Thyroid gland (tissue), 4 donors: ENCODE measurements at regions not wholly inside any gene's neighbourhood (a gene's known extent, or its start where the extent isn't known, plus 50 kb on each side); places are given as distances from the start of the nearest gene placed in this dataset.

Experiments used
- DNase-seq, 2 donors: peaks; one replicate each; pipeline ENCODE4 v3.0.0-alpha.2; 2019
- H3K27ac ChIP-seq, 3 donors: fragments of 200-600 bp; sonication (generic); 1 replicate in 2 of 3; 2 replicates in 1 of 3; pipeline ENCODE4 v1.5.1; 2016 to 2019; ENCODE audit warnings: mild to moderate bottlenecking in 1 of 3, moderate library complexity in 1 of 3
- H3K27me3 ChIP-seq: fragments of 200-600 bp; sonication (generic); one replicate; pipeline ENCODE4 v1.5.1; 2019
- H3K36me3 ChIP-seq, 2 donors: fragments of 200-600 bp; sonication (generic); one replicate each; pipeline ENCODE4 v1.5.1; 2016 to 2019
- H3K4me1 ChIP-seq, 2 donors: fragments of 200-600 bp; sonication (generic); one replicate each; pipeline ENCODE4 v1.5.1; 2017 to 2019
- H3K4me3 ChIP-seq, 3 donors: fragments of 200-600 bp; sonication (generic); replicated peaks in 1 of 3; 1 replicate in 2 of 3; 2 replicates in 1 of 3; pipeline ENCODE4 v1.5.1; 2016; ENCODE audit warnings: mild to moderate bottlenecking in 1 of 3
- H3K9me3 ChIP-seq: fragments of 200-600 bp; sonication (generic); one replicate; pipeline ENCODE4 v1.5.1; 2017
- POLR2A ChIP-seq, 2 donors: fragments of 450-650 bp; IDR thresholded peaks; one replicate each; pipeline ENCODE4 v1.6.1; 2017; ENCODE audit warnings: antibody characterized with exemption in 2 of 2, mild to moderate bottlenecking in 2 of 2, moderate library complexity in 1 of 2
- WGBS, 2 donors: methylation state at CpG; one replicate each; pipeline ENCODE4 v1.1.5; 2017; 5-methylcytosine and 5-hydroxymethylcytosine counted together
- intact Hi-C: fragments of 100-400 bp; cut with DNase I; formaldehyde crosslinking; loops from one replicate; pipeline ENCODE4 v1.15.1; 2023
- TF ChIP-seq, protein P1 (sequence below), 6 experiments: fragments of 200-600 bp in 3 of 6; fragments of 450-650 bp in 3 of 6; sonication (generic) in 3 of 6; IDR thresholded peaks; one replicate each; pipeline ENCODE4 v1.5.1; 2016 to 2019; ENCODE audit warnings: antibody characterized with exemption in 6 of 6, mild to moderate bottlenecking in 2 of 6, inconsistent platforms in 1 of 6, moderate library complexity in 1 of 6

GRCh38 chr9:86503314-86503713 lies 149.1 kb upstream of the TUT7 start:
- Histone ChIP-seq H3K36me3 (no peaks in the 10 kb centered on the region), H3K4me3 (no peak overlapping the region), H3K9me3 (no peaks in the 10 kb centered on the region), H3K27ac (no peak overlapping the region), H3K27me3 (no peaks in the 10 kb centered on the region), H3K4me1 (no peaks in the 10 kb centered on the region)
- intact Hi-C loops = no loop called here
- TF ChIP-seq, protein P1, sequence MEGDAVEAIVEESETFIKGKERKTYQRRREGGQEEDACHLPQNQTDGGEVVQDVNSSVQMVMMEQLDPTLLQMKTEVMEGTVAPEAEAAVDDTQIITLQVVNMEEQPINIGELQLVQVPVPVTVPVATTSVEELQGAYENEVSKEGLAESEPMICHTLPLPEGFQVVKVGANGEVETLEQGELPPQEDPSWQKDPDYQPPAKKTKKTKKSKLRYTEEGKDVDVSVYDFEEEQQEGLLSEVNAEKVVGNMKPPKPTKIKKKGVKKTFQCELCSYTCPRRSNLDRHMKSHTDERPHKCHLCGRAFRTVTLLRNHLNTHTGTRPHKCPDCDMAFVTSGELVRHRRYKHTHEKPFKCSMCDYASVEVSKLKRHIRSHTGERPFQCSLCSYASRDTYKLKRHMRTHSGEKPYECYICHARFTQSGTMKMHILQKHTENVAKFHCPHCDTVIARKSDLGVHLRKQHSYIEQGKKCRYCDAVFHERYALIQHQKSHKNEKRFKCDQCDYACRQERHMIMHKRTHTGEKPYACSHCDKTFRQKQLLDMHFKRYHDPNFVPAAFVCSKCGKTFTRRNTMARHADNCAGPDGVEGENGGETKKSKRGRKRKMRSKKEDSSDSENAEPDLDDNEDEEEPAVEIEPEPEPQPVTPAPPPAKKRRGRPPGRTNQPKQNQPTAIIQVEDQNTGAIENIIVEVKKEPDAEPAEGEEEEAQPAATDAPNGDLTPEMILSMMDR (IDR thresholded peaks at IDR 0.05) = no peak
- no peak for TF ChIP-seq POLR2A (IDR thresholded peaks at IDR 0.05)
- no peak for DNase-seq
- WGBS, 2 donors = 82 to 88% methylated on average over 1 of the region's 1 CpG

- intact Hi-C loops = no loop called here
- DNase-seq = no peak
- H3K27me3 ChIP-seq = no peaks in the 10 kb centered on the region
- no peak overlapping the region for H3K4me3 ChIP-seq
- no peaks in the 10 kb centered on the region for H3K36me3 ChIP-seq
- H3K27ac ChIP-seq = peak overlapping the region in 1 of 3 donors; percentile 14
- no peaks in the 10 kb centered on the region for H3K9me3 ChIP-seq
- no peak for TF ChIP-seq POLR2A (IDR thresholded peaks at IDR 0.05)
- TF ChIP-seq, protein P1 (IDR thresholded peaks at IDR 0.05) = no peak
- WGBS, 2 donors = 70 to 80% methylated on average over 9 of the region's 9 CpGs
- H3K4me1 ChIP-seq = no peaks in the 10 kb centered on the region
Measured at GRCh38 chr9:86500667-86501435, 146.6 kb upstream of the TUT7 start.

DNA sequence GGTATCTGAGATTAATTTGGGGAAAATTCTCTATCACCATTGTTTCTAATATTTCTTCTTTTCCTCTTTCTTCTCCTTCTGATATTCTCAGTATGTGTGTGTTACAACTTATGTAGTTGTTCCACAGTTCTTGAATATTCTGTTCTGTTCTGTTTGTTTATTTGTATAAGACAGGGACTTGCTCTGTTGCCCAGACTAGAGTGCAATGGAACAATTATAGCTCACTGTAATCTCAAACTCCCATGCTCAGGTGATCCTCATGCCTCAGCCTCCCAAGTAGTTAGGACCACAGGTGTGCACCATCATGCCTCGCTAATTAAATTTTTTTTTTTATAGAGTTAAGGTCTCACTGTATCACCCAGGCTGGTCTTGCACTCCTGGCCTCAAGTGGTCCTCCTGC lies 145.8 kb upstream of the TUT7 start:
- Histone ChIP-seq H3K36me3 (no peaks in the 10 kb centered on the region), H3K4me1 (no peaks in the 10 kb centered on the region), H3K27ac (no peak overlapping the region), H3K27me3 (no peaks in the 10 kb centered on the region), H3K4me3 (no peak overlapping the region), H3K9me3 (no peaks in the 10 kb centered on the region)
- no peak for TF ChIP-seq POLR2A (IDR thresholded peaks at IDR 0.05)
- TF ChIP-seq, protein P1 (IDR thresholded peaks at IDR 0.05) = no peak
- 87 to 97% methylated on average over 1 of the region's 1 CpG for WGBS, 2 donors
- intact Hi-C loops = no loop called here
- no peak for DNase-seq

GRCh38 chr9:86494644-86495111 lies 140.5 kb upstream of the TUT7 start:
- no peaks in the 10 kb centered on the region for H3K27me3 ChIP-seq
- no peak overlapping the region for H3K4me3 ChIP-seq
- TF ChIP-seq, protein P1 (IDR thresholded peaks at IDR 0.05) = no peak
- TF ChIP-seq POLR2A (IDR thresholded peaks at IDR 0.05) = no peak
- no peak overlapping the region for H3K27ac ChIP-seq
- intact Hi-C loops = no loop called here
- H3K9me3 ChIP-seq = no peaks in the 10 kb centered on the region
- WGBS, 2 donors = 68 to 77% methylated on average over 5 of the region's 5 CpGs
- no peak for DNase-seq
- H3K36me3 ChIP-seq = no peaks in the 10 kb centered on the region
- no peaks in the 10 kb centered on the region for H3K4me1 ChIP-seq

DNA sequence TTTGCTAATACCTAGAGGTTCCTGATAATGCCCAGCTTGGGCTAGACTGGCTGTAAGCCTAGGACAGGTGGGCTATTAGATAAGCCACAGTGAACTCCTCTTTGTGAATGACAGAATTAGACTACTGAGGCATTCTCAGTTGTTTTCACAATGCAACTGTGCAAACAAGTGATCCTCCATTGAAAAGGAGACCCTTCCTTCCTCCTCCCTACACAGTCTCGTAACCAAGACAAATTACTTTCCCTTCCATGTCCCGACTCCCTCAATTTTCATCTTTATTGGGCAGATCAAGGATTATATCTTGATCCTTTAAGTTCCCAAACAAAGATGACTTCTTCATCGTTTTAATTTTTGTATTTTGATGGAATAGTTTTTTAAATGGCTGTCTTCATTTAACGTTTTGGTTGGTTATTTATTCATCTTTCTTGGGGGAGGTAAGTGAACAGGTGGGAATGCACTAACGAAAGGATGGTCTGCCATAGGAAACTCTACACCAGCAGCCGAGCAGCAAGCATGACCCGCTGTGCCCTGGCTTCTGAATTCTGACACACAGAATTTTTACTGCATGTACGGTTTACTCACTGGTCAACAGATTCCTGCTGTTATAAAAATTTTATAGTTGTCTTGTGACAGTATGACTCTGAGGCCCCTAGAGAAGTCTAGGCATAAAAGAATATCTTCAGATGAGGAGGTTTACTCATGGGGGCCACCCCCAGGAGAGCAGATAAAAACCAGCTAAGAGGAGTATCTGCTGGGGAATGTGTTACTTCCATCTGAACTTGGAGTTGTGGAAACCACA lies 137.5 kb upstream of the TUT7 start:
- Histone ChIP-seq H3K4me3 (no peak overlapping the region), H3K27ac (no peak overlapping the region), H3K27me3 (no peaks in the 10 kb centered on the region), H3K9me3 (no peaks in the 10 kb centered on the region), H3K36me3 (no peaks in the 10 kb centered on the region), H3K4me1 (no peaks in the 10 kb centered on the region)
- WGBS, 2 donors = 86 to 95% methylated on average over 8 of the region's 8 CpGs
- intact Hi-C loops = no loop called here
- no peak for DNase-seq
- TF ChIP-seq, protein P1 (IDR thresholded peaks at IDR 0.05) = no peak
- TF ChIP-seq POLR2A (IDR thresholded peaks at IDR 0.05) = no peak
